Pancreas (tissue), 10 donors: ENCODE measurements at regions not wholly inside any gene's neighbourhood (a gene's known extent, or its start where the extent isn't known, plus 50 kb on each side); places are given as distances from the start of the nearest gene placed in this dataset.

Experiments
- ATAC-seq, 4 donors: fragments of 200-7000 bp; cut with Tn5 transposase; one replicate each; pipeline versions ENCODE4 v1.8.0 to v1.9.1; 2020; ENCODE audit warnings: mild to moderate bottlenecking in 4 of 4, moderate library complexity in 4 of 4
- DNase-seq, 6 donors: peaks; one replicate each; pipeline ENCODE4 v3.0.0-alpha.2; 2020
- FAIRE-seq: peaks from 2 replicates; lab custom pipeline; 2012; peaks lifted over from hg19 to GRCh38; lab: Jason Lieb, UNC
- H3K27ac ChIP-seq, 4 donors: fragments of 200-600 bp; sonication (generic); 1 replicate in 3 of 4; 2 replicates in 1 of 4; pipeline versions ENCODE4 v1.5.0 to v1.8.0; 2020
- H3K27me3 ChIP-seq, 4 donors: fragments of 200-600 bp; one replicate each; pipeline ENCODE4 v1.8.0; 2021
- H3K36me3 ChIP-seq, 3 donors: fragments of 200-600 bp; sonication (generic) in 1 of 3; one replicate each; pipeline versions ENCODE4 v1.5.0 to v1.8.0; 2020 to 2021
- H3K4me1 ChIP-seq, 3 donors: fragments of 200-600 bp; one replicate each; pipeline ENCODE4 v1.8.0; 2021
- H3K4me3 ChIP-seq, 4 donors: fragments of 200-600 bp; sonication (generic) in 2 of 4; one replicate each; pipeline versions ENCODE4 v1.5.0 to v1.8.0; 2020 to 2021
- H3K9me3 ChIP-seq, 4 donors: fragments of 200-600 bp; one replicate each; pipeline ENCODE4 v1.8.0; 2021
- CTCF ChIP-seq, 4 donors: fragments of 200-600 bp; sonication (generic) in 3 of 4; IDR thresholded peaks; one replicate each; pipeline versions ENCODE4 v1.5.0 to v1.8.0; 2021; ENCODE audit warnings: antibody characterized with exemption in 4 of 4
- WGBS, 2 donors: extraction: QIAGEN DNeasy Blood & Tissue Kit; methylation state at CpG; one replicate each; pipeline ENCODE4 v1.1.7; 2013; 5-methylcytosine and 5-hydroxymethylcytosine counted together
- intact Hi-C, 3 donors: fragments of 100-400 bp; cut with DNase I; formaldehyde crosslinking; loops; one replicate each; pipeline versions ENCODE4 v1.11.1 to v1.14.2; 2022
- donor health status: healthy with polysubstance abuse.
- donor health status: DM: no; HTN: no; CAD: no; lungs with moderate emphysema.
- donor health status: DM: no; HTN: no; CAD: no.
- donor health status: control.
- donor health status: control.
- donor health status: Bipolar disorder and iron deficiency.
- donor health status: DM: yes; HTN: yes; CAD: no.
- donor health status: DM: no; HTN: no; CAD: no.
- donor health status: DM: no; HTN: no; CAD: no.
- donor health status: DM: yes; HTN: yes; CAD: no.

DNA sequence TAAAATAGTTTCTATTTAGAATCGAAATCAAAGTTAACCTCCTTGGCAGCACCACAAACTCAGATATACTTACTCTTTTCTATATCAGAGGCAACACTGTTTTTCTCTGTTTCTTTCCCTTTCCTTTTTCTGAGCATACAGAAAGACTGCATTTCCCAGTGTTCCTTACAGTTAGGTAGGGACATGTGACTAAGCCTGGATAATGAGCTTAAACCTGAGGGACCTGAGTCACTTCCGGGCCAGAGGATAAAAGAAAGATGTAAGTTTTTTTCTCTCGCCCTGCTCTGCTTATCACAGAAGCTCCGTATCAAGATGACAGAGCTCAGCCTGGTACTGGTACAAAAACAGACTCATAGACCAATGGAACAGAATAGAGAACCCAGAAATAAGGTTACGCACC, 531.9 kb downstream of the KLF12 start:
- WGBS, 2 donors, result 75 to 86% methylated on average over 5 of the region's 5 CpGs
- H3K27ac ChIP-seq, result no peak overlapping the region
- no peaks in the 10 kb centered on the region for H3K9me3 ChIP-seq
- intact Hi-C loops, result no loop called here
- FAIRE-seq, result no peak
- H3K4me3 ChIP-seq, result no peak overlapping the region
- H3K27me3 ChIP-seq, result no peaks in the 10 kb centered on the region
- no peaks in the 10 kb centered on the region for H3K36me3 ChIP-seq
- no peak for ATAC-seq
- H3K4me1 ChIP-seq, result peaks cover 0 to 2% (median 0%) of the 10 kb centered on the region in 3 donors
- no peak for TF ChIP-seq CTCF (IDR thresholded peaks at IDR 0.05)
- DNase-seq, result no peak

- no peaks in the 10 kb centered on the region for H3K27me3 ChIP-seq
- DNase-seq (no peak), ATAC-seq (no peak), FAIRE-seq (no peak)
- no peak overlapping the region for H3K27ac ChIP-seq
- H3K4me1 ChIP-seq, result no peaks in the 10 kb centered on the region
- WGBS, 2 donors, result 91% methylated on average over 1 of the region's 1 CpG
- H3K9me3 ChIP-seq, result no peaks in the 10 kb centered on the region
- no peak overlapping the region for H3K4me3 ChIP-seq
- no peak for TF ChIP-seq CTCF (IDR thresholded peaks at IDR 0.05)
- intact Hi-C loops, result no loop called here
- H3K36me3 ChIP-seq, result no peaks in the 10 kb centered on the region
Measured at GRCh38 chr13:73601708-73602107, 532.5 kb downstream of the KLF12 start.

DNA sequence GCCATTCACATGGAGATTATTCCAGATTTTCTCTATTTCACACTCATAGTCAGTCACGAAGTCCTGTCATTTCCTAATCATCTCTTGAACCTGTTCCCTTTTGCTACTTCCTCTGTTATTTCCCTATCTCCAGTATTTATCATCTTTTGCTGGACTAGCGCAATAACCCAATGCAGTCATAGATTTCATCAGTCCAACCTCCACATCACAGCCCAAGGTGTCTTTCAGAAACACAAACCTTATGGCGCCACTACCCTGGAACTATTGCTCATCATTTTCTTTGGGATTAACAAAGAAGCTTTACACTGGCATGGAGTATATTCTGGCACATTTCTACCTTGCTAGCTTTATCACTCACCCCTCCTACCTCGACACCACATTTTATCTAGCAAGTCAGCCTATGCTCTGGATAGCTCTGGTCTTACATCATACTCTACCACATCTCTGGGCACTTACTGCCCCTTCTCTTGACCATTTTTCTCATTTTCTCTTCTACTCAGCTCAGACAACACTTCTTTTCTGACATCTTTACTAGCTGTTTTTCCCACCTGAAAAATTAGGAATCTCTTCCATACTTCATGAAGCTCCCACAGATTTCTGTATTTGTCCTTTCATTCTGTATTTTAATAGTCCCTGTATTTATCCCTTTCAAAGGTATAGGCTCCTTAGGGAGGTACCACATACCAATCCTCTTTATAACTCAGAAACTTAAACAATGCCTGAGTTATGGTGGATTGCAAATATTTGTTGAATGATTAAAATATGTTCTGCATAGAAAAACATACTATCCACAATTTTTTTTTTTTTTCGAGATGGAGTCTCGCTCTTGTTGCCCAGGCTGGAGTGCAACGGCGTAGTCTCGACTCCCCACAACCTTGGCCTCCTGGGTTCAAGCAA, 534.7 kb downstream of the KLF12 start:
- no peak for FAIRE-seq
- Histone ChIP-seq H3K36me3 (no peaks in the 10 kb centered on the region), H3K4me1 (no peaks in the 10 kb centered on the region), H3K4me3 (no peak overlapping the region), H3K9me3 (no peaks in the 10 kb centered on the region), H3K27me3 (no peaks in the 10 kb centered on the region), H3K27ac (no peak overlapping the region)
- no peak for ATAC-seq
- 87 to 92% methylated on average over 9 of the region's 9 CpGs for WGBS, 2 donors
- intact Hi-C loops, result no loop called here
- no peak for DNase-seq
- TF ChIP-seq CTCF (IDR thresholded peaks at IDR 0.05), result no peak

DNA sequence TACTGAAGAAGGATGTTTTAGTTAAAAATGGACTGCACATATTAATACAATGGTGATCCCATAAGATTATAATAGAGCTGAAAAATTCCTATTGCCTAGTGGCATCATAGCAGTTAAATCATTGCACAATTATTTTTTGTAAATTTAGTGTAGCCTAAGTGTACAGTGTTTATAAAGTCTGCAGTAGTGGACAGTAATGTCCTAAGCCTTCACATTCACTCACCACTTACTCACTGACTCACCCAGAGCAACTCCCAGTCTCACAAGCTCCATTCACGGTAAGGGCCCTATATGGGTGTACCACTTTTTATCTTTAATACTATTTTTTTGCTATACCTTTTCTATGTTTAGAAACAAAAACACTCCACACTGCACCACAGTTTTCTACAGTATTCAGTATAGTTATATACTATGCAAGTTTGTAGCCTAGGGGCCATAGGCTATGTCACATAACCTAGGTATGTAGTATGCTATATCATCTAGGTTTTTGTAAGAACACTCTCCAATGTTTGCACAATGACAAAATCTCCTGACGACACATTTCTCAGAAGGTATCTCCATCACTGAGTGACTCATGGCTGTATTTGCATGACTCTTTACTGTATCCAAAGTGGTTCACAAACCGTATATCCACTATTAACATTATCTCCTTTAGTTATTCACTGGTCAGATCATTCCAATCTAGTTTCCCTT, 536.0 kb downstream of the KLF12 start:
- H3K27ac ChIP-seq, result no peak overlapping the region
- DNase-seq (no peak), ATAC-seq (no peak), FAIRE-seq (no peak)
- TF ChIP-seq CTCF (IDR thresholded peaks at IDR 0.05), result no peak
- no peak overlapping the region for H3K4me3 ChIP-seq
- no peaks in the 10 kb centered on the region for H3K27me3 ChIP-seq
- no peaks in the 10 kb centered on the region for H3K9me3 ChIP-seq
- intact Hi-C loops, result no loop called here
- 74 to 79% methylated on average over 3 of the region's 3 CpGs for WGBS, 2 donors
- H3K36me3 ChIP-seq, result no peaks in the 10 kb centered on the region
- no peaks in the 10 kb centered on the region for H3K4me1 ChIP-seq

- no peaks in the 10 kb centered on the region for H3K27me3 ChIP-seq
- 80 to 96% methylated on average over 1 of the region's 1 CpG for WGBS, 2 donors
- ATAC-seq (no peak), DNase-seq (no peak), FAIRE-seq (no peak)
- H3K27ac ChIP-seq, result no peak overlapping the region
- H3K4me3 ChIP-seq, result no peak overlapping the region
- no peaks in the 10 kb centered on the region for H3K4me1 ChIP-seq
- H3K9me3 ChIP-seq, result no peaks in the 10 kb centered on the region
- intact Hi-C loops, result no loop called here
- no peak for TF ChIP-seq CTCF (IDR thresholded peaks at IDR 0.05)
- no peaks in the 10 kb centered on the region for H3K36me3 ChIP-seq
Measured at GRCh38 chr13:73596382-73596781, 537.6 kb downstream of the KLF5 start.
